Ishikawa (cell line): ENCODE measurements at regions not wholly inside any gene's neighbourhood (a gene's known extent, or its start where the extent isn't known, plus 50 kb on each side); places are given as distances from the start of the nearest gene placed in this dataset.

Source experiments
- CEBPB ChIP-seq: IDR thresholded peaks from 2 replicates; pipeline ENCODE4 v1.6.1; 2012
- EGR1 ChIP-seq: IDR thresholded peaks from 2 replicates; pipeline ENCODE4 v1.6.1; 2012
- EP300 ChIP-seq: IDR thresholded peaks from 2 replicates; pipeline ENCODE4 v1.6.1; 2012; ENCODE audit warnings: borderline replicate concordance
- FOXM1 ChIP-seq: IDR thresholded peaks from 2 replicates; pipeline ENCODE4 v1.6.1; 2012; ENCODE audit warnings: low read depth, borderline replicate concordance
- NFIC ChIP-seq: IDR thresholded peaks from 2 replicates; pipeline ENCODE4 v1.6.1; 2012
- RAD21 ChIP-seq: IDR thresholded peaks from 2 replicates; pipeline ENCODE4 v1.6.1; 2012; ENCODE audit warnings: low read depth
- TAF1 ChIP-seq: IDR thresholded peaks from 2 replicates; pipeline ENCODE4 v1.6.1; 2012; ENCODE audit warnings: low read depth, mild to moderate bottlenecking
- TCF12 ChIP-seq: IDR thresholded peaks from 2 replicates; pipeline ENCODE4 v1.6.1; 2012; ENCODE audit warnings: low read depth
- TEAD4 ChIP-seq: IDR thresholded peaks from 2 replicates; pipeline ENCODE4 v1.6.1; 2012
- YY1 ChIP-seq: IDR thresholded peaks from 2 replicates; pipeline ENCODE4 v1.6.1; 2012; ENCODE audit warnings: low read depth
- ZBTB7A ChIP-seq: IDR thresholded peaks from 2 replicates; pipeline ENCODE4 v1.6.1; 2012; ENCODE audit warnings: low read depth
- TF ChIP-seq, protein P1 (sequence below): IDR thresholded peaks from 2 replicates; pipeline ENCODE4 v1.6.1; 2012; ENCODE audit warnings: low read depth, mild to moderate bottlenecking
- TF ChIP-seq, protein P2 (sequence below): IDR thresholded peaks from 2 replicates; pipeline ENCODE4 v1.6.1; 2012

DNA sequence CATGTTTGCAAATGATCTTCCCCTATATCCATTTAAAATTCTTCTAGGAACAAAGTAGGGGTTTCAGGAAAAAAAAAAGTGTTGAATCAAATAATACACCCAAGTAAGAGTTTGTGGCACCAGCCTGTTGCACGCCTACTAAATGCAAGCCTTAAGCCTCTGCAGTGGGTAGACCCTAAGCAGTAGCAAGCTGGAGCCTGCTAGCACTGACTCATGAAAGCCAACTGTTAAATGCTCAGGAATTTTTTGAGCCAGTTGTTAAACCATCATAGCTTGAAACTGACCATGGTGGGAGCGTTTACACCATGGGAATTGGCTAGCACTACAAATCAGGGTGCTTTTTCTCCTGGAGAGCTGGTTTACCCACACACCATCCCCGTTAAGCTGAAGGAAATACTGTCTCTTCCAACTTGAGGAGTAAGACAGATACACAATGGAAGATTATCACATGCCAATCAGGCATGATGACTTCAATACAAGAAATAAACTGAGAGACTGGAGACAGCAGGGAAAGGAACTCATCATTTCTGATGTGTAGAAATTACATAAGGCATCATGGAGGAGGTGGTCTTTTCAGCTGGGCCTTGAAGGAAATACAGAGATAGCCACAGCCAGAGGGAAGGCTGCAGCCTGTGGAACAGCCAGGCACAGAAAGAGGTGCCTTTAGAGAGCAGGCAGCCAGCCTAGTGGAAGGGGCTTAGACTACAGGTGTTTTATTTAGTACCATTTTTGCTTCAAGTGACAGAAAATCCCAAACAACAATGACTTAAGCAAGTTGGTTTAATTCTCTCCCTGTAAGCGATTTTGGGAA is 110.8 kb downstream of the SNX5 start:
- TF ChIP-seq RAD21 = no peak
- no peak for TF ChIP-seq YY1
- no peak for TF ChIP-seq ZBTB7A
- TF ChIP-seq, protein P1, sequence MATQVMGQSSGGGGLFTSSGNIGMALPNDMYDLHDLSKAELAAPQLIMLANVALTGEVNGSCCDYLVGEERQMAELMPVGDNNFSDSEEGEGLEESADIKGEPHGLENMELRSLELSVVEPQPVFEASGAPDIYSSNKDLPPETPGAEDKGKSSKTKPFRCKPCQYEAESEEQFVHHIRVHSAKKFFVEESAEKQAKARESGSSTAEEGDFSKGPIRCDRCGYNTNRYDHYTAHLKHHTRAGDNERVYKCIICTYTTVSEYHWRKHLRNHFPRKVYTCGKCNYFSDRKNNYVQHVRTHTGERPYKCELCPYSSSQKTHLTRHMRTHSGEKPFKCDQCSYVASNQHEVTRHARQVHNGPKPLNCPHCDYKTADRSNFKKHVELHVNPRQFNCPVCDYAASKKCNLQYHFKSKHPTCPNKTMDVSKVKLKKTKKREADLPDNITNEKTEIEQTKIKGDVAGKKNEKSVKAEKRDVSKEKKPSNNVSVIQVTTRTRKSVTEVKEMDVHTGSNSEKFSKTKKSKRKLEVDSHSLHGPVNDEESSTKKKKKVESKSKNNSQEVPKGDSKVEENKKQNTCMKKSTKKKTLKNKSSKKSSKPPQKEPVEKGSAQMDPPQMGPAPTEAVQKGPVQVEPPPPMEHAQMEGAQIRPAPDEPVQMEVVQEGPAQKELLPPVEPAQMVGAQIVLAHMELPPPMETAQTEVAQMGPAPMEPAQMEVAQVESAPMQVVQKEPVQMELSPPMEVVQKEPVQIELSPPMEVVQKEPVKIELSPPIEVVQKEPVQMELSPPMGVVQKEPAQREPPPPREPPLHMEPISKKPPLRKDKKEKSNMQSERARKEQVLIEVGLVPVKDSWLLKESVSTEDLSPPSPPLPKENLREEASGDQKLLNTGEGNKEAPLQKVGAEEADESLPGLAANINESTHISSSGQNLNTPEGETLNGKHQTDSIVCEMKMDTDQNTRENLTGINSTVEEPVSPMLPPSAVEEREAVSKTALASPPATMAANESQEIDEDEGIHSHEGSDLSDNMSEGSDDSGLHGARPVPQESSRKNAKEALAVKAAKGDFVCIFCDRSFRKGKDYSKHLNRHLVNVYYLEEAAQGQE = no peak
- no peak for TF ChIP-seq EP300
- TF ChIP-seq TCF12 = no peak
- TF ChIP-seq, protein P2, sequence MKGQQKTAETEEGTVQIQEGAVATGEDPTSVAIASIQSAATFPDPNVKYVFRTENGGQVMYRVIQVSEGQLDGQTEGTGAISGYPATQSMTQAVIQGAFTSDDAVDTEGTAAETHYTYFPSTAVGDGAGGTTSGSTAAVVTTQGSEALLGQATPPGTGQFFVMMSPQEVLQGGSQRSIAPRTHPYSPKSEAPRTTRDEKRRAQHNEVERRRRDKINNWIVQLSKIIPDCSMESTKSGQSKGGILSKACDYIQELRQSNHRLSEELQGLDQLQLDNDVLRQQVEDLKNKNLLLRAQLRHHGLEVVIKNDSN = no peak
- TF ChIP-seq EGR1 = no peak
- no peak for TF ChIP-seq TEAD4

DNA sequence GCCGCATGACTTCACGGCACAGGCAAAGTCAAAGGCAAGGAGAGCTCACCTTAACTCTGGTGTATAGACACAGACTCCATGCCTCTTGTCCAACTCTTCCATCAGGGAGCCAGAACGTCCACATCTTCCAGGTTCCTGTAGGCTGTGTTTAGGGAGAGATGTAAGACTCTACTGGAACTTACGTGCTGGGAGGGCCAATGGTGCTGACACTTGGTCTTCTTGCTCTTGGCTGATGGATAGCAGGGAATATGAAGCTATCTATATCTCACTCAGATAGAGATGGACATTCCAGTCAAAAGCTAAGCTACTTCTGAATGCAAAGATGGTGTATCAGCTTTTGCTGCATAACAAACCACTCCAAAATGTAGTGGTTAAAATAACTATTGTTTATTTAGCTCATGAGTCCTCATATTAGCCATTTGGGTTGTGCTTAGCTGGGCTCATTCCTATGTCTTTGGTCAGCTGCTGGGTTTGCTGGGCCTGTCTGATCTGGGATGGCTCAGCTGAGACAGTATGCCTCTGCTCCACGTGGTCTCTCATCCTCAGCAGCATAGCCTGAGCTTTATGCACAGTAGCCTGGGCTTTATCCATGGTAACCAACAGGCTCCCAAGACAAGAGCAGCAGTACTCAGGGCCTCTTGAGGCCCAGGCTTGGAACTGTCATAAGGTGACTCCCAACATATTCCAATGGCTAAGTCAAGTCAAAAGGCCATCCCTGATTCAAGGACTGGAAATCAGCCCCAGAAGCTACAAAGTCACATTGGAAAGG is 111.6 kb downstream of the SNX5 start:
- TF ChIP-seq RAD21 (no peak), NFIC (no peak), TCF12 (no peak)
- TF ChIP-seq, protein P2 = no peak
- TF ChIP-seq, protein P1 = no peak

DNA sequence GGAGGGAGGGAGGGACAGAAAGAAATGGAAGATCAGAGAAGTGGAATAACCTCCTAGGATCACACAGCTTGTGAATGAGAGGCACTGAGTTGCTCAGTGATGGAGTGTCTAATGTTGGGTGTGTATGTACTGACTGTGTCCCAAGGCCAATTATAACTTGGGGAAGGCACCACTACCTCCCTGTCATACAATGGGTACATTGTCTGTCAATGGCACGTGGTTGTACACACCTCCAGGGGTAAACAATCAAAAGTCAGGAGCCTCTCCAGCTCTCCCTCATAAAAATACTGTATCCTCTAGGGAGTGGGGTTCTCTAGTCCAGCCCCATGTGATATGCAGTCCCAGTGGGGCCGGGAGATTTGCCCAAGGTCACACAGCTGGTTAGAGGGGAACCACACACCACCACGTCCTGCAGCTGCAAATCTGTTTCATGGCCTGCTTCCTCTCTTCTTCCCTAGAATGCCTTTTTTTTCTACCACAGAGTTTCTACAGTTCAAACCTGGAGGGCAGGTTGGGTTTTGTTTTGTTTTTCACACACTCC is 112.5 kb downstream of the SNX5 start:
- TF ChIP-seq EP300 = no peak
- no peak for TF ChIP-seq YY1
- TF ChIP-seq, protein P2 = no peak
- no peak for TF ChIP-seq CEBPB

DNA sequence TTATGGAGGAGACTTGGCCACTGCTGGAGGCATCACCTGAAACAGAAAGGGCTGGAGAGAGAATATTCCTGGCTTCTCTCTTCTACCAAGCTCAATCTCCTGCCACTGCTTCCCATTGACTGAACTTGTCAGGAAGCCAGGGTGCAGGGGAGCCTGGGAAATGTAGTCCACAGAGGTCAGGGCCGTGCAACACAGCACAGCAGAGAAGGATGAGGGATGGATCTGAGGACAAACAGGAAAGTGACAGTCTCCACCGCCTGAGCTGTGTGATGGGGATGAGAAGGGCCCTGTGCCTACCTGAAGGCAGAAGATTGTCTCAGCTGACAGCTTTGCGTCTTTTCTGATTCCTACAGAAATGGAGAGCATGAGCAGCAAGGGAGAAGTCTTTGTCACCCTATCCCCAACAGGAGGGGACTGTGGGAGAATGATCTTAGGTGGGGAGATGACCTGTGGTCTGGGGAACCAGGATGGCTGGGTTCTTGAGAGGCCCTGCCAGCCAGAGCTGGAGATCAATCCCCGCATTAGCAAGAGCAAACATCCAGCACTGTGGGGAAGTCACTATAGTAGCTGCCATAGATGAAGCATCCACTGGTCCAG is 114.2 kb downstream of the SNX5 start:
- TF ChIP-seq FOXM1 (no peak), CEBPB (no peak), EP300 (no peak), NFIC (peak; percentile 68), TAF1 (no peak)
- TF ChIP-seq, protein P1 = no peak

DNA sequence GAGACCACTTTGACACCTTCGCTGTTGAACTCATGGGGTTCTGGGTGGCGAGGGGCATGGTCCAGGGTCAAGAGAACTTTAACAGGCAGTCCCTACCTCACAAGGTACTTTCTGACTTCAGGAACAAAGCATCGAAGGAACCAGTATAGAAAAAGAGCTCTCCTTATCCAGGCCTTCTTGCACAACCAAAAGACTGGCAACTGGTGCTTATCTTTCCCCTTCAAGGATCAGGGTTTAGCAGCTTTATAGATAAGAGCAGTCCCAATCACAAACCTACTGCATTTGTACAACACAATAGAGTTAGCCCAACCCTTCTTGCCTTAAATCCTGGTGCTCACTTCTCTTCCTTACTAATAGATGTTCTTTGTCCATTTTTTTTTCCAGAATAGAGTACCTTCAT is 116.3 kb downstream of the SNX5 start:
- no peak for TF ChIP-seq YY1
- no peak for TF ChIP-seq TEAD4
- no peak for TF ChIP-seq TCF12
- no peak for TF ChIP-seq TAF1
